Duodenal mucosa (tissue), 2 donors: ENCODE measurements at regions not wholly inside any gene's neighbourhood (a gene's known extent, or its start where the extent isn't known, plus 50 kb on each side); places are given as distances from the start of the nearest gene placed in this dataset.
"Not testable (repeated sequence)": the region's sequence is repeated elsewhere in the genome, so short reads cannot be mapped to it uniquely, and the experiment has no call there.

Experiments
- H3K27ac ChIP-seq: one replicate; pipeline ENCODE4 v1.7.0; 2013; ENCODE audit warnings: low read depth, low read length
- H3K27me3 ChIP-seq, 2 donors: one replicate each; pipeline ENCODE4 v1.7.0; 2013; ENCODE audit warnings: low read length in 2 of 2, control low read depth in 1 of 2; ENCODE audit not compliant: insufficient read depth in 2 of 2, control insufficient read depth in 1 of 2
- H3K36me3 ChIP-seq, 2 donors: one replicate each; pipeline ENCODE4 v1.7.0; 2013; ENCODE audit warnings: low read length in 2 of 2, control low read depth in 1 of 2; ENCODE audit not compliant: insufficient read depth in 2 of 2, control insufficient read depth in 1 of 2
- H3K4me1 ChIP-seq, 2 donors: one replicate each; pipeline ENCODE4 v1.7.0; 2013; ENCODE audit warnings: low read length in 2 of 2, control low read depth in 1 of 2; ENCODE audit not compliant: insufficient read depth in 2 of 2, control insufficient read depth in 1 of 2
- H3K4me3 ChIP-seq, 2 donors: one replicate each; pipeline ENCODE4 v1.7.0; 2013; ENCODE audit warnings: low read length in 2 of 2, low read depth in 1 of 2
- H3K9ac ChIP-seq, 2 donors: one replicate each; pipeline ENCODE4 v1.7.0; 2013; ENCODE audit warnings: low read length in 2 of 2, low read depth in 1 of 2
- H3K9me3 ChIP-seq, 2 donors: one replicate each; pipeline ENCODE4 v1.7.0; 2013; ENCODE audit warnings: low read length in 2 of 2, control low read depth in 1 of 2; ENCODE audit not compliant: control insufficient read depth in 1 of 2

- H3K9ac ChIP-seq, H3K27ac ChIP-seq, H3K36me3 ChIP-seq, H3K4me1 ChIP-seq, H3K27me3 ChIP-seq, H3K9me3 ChIP-seq, H3K4me3 ChIP-seq: not testable (repeated sequence)
Observed at GRCh38 chr2:89610927-89611515, 919.5 kb downstream of the RPIA start.

DNA sequence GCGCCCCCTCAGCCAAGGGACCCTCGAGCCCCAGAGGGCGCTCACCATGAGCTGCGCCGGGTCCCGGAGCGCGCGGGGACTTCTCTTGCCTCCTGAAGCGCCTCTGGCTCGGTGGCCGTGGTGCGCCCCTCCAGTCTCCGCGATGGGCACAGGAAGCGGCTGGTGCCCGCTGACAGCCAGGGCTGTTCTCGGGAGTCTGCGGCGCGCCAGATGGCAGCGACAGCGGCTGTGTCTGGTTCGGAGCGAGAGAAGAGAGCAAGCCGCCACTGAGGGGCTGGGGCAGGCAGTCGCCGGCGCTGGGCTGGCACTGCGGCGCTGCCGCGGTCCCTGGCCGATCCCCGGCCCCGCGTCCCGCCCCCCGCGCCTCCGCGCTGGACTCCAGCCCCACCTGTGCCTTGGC lies 920.2 kb downstream of the RPIA start:
- H3K36me3 ChIP-seq, H3K9ac ChIP-seq, H3K9me3 ChIP-seq, H3K27ac ChIP-seq, H3K4me3 ChIP-seq, H3K4me1 ChIP-seq, H3K27me3 ChIP-seq: not testable (repeated sequence)

DNA sequence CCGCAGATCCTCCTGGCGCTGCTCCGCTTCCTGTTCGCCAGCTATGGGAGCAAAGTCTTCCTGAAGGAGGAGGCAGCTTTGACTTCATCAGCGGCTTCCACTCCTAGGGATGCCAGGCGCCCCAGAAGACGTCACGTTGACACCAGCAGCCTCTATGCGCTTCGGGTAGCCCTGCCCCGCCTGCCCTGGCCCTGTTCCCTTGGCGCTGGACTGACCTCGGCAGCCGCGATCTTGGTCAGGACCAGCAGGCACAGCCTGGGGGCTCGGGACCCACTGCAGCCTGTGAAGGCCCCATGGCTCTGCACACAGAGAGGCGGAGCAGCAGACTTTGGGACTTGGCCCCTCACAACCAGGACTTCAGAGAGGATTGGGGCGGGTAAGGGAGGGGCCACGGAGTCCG lies 957.8 kb downstream of the RPIA start:
- H3K27ac ChIP-seq, H3K4me1 ChIP-seq, H3K27me3 ChIP-seq, H3K9me3 ChIP-seq, H3K4me3 ChIP-seq, H3K36me3 ChIP-seq, H3K9ac ChIP-seq: not testable (repeated sequence)

DNA sequence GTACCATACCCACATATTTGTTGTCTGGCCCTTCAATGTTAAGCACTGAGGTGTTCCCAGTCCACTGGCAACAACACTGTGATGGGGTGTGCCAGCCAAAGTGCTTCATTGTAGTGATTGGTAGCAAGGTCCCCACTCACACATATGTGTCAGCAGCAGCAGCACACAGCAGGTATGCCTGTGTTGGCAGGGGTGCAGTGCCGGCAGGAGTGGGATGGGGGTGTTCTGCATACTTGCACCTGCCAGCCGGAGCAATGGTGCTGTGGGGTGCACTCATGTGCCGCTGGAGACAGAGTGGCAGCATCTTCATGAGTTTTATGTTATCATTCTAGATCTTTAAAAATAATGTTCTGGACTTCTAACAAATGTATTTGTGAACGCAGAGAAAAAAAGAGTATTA lies 987.8 kb downstream of the RPIA start:
- not testable (repeated sequence) for H3K9me3 ChIP-seq, H3K4me3 ChIP-seq, H3K27me3 ChIP-seq, H3K27ac ChIP-seq, H3K36me3 ChIP-seq, H3K9ac ChIP-seq, H3K4me1 ChIP-seq
